SU-DHL-6 (cell line): ENCODE measurements at regions not wholly inside any gene's neighbourhood (a gene's known extent, or its start where the extent isn't known, plus 50 kb on each side); places are given as distances from the start of the nearest gene placed in this dataset.

Source experiments
- CTCF ChIP-seq: fragments of 200-600 bp; sonication (generic); IDR thresholded peaks from one replicate; pipeline ENCODE4 v1.5.1; 2017; ENCODE audit warnings: antibody characterized with exemption, mild to moderate bottlenecking, low read length, moderate library complexity; ENCODE audit not compliant: insufficient read depth, poor library complexity, severe bottlenecking
- EZH2phosphoT487 ChIP-seq: fragments of 200-600 bp; sonication (generic), shearing (Covaris generic); conservative IDR thresholded peaks from 2 replicates; pipeline ENCODE4 v1.6.1; 2018; ENCODE audit warnings: mild to moderate bottlenecking, antibody characterized with exemption, low read length, moderate library complexity, mixed read lengths

GRCh38 chr15:37793851-37794250 lies 140.6 kb upstream of the TMCO5A start:
- TF ChIP-seq CTCF (no peak), EZH2phosphoT487 (no peak)
